ENCODE measurements at regions not wholly inside any gene's neighbourhood (a gene's known extent, or its start where the extent isn't known, plus 50 kb on each side); places are given as distances from the start of the nearest gene placed in this dataset.
"Not testable (repeated sequence)": the region's sequence is repeated elsewhere in the genome, so short reads cannot be mapped to it uniquely, and the experiment has no call there.

GRCh38 chr6:168192195-168192900, 113.3 kb upstream of the FRMD1 start:
- peak; percentile 69 for DNase-seq

- no peak for DNase-seq
Observed at GRCh38 chr6:168190646-168191443, 111.8 kb upstream of the FRMD1 start.

GRCh38 chr6:168190014-168190405, 111.0 kb upstream of the FRMD1 start:
- DNase-seq = no peak

- no peak for DNase-seq
Observed at GRCh38 chr6:168189200-168190013, 110.4 kb upstream of the FRMD1 start.

GRCh38 chr6:168188369-168189199, 109.6 kb upstream of the FRMD1 start:
- no peak for DNase-seq

- no peak for DNase-seq
Observed at GRCh38 chr6:168186438-168186837, 107.4 kb upstream of the FRMD1 start.

- not testable (repeated sequence) for DNase-seq
Observed at GRCh38 chr6:168186018-168186417, 107.0 kb upstream of the FRMD1 start.

- no peak for DNase-seq
Observed at GRCh38 chr6:168184701-168185100, 105.7 kb upstream of the FRMD1 start.

- DNase-seq = no peak
Observed at GRCh38 chr6:168183613-168183970, 104.6 kb upstream of the FRMD1 start.

GRCh38 chr6:168182908-168183612, 104.0 kb upstream of the FRMD1 start:
- DNase-seq = no peak

- DNase-seq = no peak
Observed at GRCh38 chr6:168182366-168182765, 103.4 kb upstream of the FRMD1 start.

GRCh38 chr6:168181876-168182275, 102.9 kb upstream of the FRMD1 start:
- DNase-seq = no peak

- DNase-seq = no peak
Observed at GRCh38 chr6:168181316-168181715, 102.3 kb upstream of the FRMD1 start.

- DNase-seq = no peak
Observed at GRCh38 chr6:168180548-168181011, 101.6 kb upstream of the FRMD1 start.

- no peak for DNase-seq
Observed at GRCh38 chr6:168179702-168180382, 100.8 kb upstream of the FRMD1 start.

- no peak for DNase-seq
Observed at GRCh38 chr6:168179133-168179532, 100.1 kb upstream of the FRMD1 start.

- DNase-seq = no peak
Observed at GRCh38 chr6:168177103-168177891, 98.3 kb upstream of the FRMD1 start.

GRCh38 chr6:168171673-168172353, 92.8 kb upstream of the FRMD1 start:
- DNase-seq = no peak

GRCh38 chr6:168170841-168171601, 92.0 kb upstream of the FRMD1 start:
- DNase-seq = no peak

All from NCI-H1436 (cell line).